ENCODE measurements at regions not wholly inside any gene's neighbourhood (a gene's known extent, or its start where the extent isn't known, plus 50 kb on each side); places are given as distances from the start of the nearest gene placed in this dataset.
"Not testable (repeated sequence)": the region's sequence is repeated elsewhere in the genome, so short reads cannot be mapped to it uniquely, and the experiment has no call there.

- ATAC-seq (no peak), DNase-seq (ENCODE audit: low spot score) (no peak)
- no peak overlapping the region for H3K27ac Mint-ChIP-seq
- H3K27me3 Mint-ChIP-seq (ENCODE audit: low read depth), result peaks cover 19% of the 10 kb centered on the region
- TF ChIP-seq ZSCAN18 (CRISPR knock-in tag; IDR thresholded peaks at IDR 0.05) (no peak), AR (CRISPR knock-in tag; IDR thresholded peaks at IDR 0.05) (no peak), ZNF263 (CRISPR knock-in tag; IDR thresholded peaks at IDR 0.05; ENCODE audit: low read depth) (no peak), ATF3 (CRISPR knock-in tag; conservative IDR thresholded peaks at IDR 0.05) (no peak), SMAD4 (CRISPR knock-in tag; IDR thresholded peaks at IDR 0.05) (no peak), TP53 (CRISPR knock-in tag; IDR thresholded peaks at IDR 0.05) (no peak), ZNF281 (CRISPR knock-in tag; IDR thresholded peaks at IDR 0.05) (no peak), ELF4 (CRISPR knock-in tag; IDR thresholded peaks at IDR 0.05; ENCODE audit: low read depth) (no peak), GTF2I (CRISPR knock-in tag; conservative IDR thresholded peaks at IDR 0.05) (no peak), ZNF423 (CRISPR knock-in tag; IDR thresholded peaks at IDR 0.05) (no peak), IRF2 (CRISPR knock-in tag; IDR thresholded peaks at IDR 0.05; ENCODE audit: borderline replicate concordance, low read depth) (no peak), RELA (CRISPR knock-in tag; IDR thresholded peaks at IDR 0.05; ENCODE audit: borderline replicate concordance) (no peak), FOXP1 (CRISPR knock-in tag; IDR thresholded peaks at IDR 0.05; ENCODE audit: borderline replicate concordance) (no peak), CBFB (CRISPR knock-in tag; IDR thresholded peaks at IDR 0.05; ENCODE audit: low read depth) (no peak)
- TF ChIP-seq, protein P1, sequence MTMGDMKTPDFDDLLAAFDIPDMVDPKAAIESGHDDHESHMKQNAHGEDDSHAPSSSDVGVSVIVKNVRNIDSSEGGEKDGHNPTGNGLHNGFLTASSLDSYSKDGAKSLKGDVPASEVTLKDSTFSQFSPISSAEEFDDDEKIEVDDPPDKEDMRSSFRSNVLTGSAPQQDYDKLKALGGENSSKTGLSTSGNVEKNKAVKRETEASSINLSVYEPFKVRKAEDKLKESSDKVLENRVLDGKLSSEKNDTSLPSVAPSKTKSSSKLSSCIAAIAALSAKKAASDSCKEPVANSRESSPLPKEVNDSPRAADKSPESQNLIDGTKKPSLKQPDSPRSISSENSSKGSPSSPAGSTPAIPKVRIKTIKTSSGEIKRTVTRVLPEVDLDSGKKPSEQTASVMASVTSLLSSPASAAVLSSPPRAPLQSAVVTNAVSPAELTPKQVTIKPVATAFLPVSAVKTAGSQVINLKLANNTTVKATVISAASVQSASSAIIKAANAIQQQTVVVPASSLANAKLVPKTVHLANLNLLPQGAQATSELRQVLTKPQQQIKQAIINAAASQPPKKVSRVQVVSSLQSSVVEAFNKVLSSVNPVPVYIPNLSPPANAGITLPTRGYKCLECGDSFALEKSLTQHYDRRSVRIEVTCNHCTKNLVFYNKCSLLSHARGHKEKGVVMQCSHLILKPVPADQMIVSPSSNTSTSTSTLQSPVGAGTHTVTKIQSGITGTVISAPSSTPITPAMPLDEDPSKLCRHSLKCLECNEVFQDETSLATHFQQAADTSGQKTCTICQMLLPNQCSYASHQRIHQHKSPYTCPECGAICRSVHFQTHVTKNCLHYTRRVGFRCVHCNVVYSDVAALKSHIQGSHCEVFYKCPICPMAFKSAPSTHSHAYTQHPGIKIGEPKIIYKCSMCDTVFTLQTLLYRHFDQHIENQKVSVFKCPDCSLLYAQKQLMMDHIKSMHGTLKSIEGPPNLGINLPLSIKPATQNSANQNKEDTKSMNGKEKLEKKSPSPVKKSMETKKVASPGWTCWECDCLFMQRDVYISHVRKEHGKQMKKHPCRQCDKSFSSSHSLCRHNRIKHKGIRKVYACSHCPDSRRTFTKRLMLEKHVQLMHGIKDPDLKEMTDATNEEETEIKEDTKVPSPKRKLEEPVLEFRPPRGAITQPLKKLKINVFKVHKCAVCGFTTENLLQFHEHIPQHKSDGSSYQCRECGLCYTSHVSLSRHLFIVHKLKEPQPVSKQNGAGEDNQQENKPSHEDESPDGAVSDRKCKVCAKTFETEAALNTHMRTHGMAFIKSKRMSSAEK (CRISPR knock-in tag; IDR thresholded peaks at IDR 0.05; ENCODE audit: borderline replicate concordance), result no peak
- TF ChIP-seq, protein P2, sequence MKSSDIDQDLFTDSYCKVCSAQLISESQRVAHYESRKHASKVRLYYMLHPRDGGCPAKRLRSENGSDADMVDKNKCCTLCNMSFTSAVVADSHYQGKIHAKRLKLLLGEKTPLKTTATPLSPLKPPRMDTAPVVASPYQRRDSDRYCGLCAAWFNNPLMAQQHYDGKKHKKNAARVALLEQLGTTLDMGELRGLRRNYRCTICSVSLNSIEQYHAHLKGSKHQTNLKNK (CRISPR knock-in tag; IDR thresholded peaks at IDR 0.05), result no peak
- TF ChIP-seq, protein P3, sequence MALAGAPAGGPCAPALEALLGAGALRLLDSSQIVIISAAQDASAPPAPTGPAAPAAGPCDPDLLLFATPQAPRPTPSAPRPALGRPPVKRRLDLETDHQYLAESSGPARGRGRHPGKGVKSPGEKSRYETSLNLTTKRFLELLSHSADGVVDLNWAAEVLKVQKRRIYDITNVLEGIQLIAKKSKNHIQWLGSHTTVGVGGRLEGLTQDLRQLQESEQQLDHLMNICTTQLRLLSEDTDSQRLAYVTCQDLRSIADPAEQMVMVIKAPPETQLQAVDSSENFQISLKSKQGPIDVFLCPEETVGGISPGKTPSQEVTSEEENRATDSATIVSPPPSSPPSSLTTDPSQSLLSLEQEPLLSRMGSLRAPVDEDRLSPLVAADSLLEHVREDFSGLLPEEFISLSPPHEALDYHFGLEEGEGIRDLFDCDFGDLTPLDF (CRISPR knock-in tag; IDR thresholded peaks at IDR 0.05), result no peak
- TF ChIP-seq, protein P4, sequence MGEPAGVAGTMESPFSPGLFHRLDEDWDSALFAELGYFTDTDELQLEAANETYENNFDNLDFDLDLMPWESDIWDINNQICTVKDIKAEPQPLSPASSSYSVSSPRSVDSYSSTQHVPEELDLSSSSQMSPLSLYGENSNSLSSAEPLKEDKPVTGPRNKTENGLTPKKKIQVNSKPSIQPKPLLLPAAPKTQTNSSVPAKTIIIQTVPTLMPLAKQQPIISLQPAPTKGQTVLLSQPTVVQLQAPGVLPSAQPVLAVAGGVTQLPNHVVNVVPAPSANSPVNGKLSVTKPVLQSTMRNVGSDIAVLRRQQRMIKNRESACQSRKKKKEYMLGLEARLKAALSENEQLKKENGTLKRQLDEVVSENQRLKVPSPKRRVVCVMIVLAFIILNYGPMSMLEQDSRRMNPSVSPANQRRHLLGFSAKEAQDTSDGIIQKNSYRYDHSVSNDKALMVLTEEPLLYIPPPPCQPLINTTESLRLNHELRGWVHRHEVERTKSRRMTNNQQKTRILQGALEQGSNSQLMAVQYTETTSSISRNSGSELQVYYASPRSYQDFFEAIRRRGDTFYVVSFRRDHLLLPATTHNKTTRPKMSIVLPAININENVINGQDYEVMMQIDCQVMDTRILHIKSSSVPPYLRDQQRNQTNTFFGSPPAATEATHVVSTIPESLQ (CRISPR knock-in tag; IDR thresholded peaks at IDR 0.05), result no peak
- H3K36me3 Mint-ChIP-seq, result no peaks in the 10 kb centered on the region
- no peak overlapping the region for H3K4me3 Mint-ChIP-seq
- ChIA-PET CTCF (no interaction called here), POLR2A (no interaction called here)
- H3K9me3 Mint-ChIP-seq, result 0 out of 2 replicates have a peak, but pooled peaks cover 4% of the 10 kb centered on the region
- peaks cover 5% of the 10 kb centered on the region; the same call in 1 of the 2 replicates for H3K4me1 Mint-ChIP-seq
Observed at GRCh38 chr20:22522701-22523100, 61.7 kb downstream of the FOXA2 start.

GRCh38 chr20:22521940-22522339 lies 62.4 kb downstream of the FOXA2 start:
- POLR2A ChIA-PET; ATAC-seq; H3K27ac Mint-ChIP-seq; H3K36me3 Mint-ChIP-seq; H3K9me3 Mint-ChIP-seq; DNase-seq (ENCODE audit: low spot score); H3K4me3 Mint-ChIP-seq; H3K4me1 Mint-ChIP-seq: not testable (repeated sequence)
- CTCF ChIA-PET, result interaction anchor here (0.7 kb wide), 1 partner anchor 522 kb away, joined by 4 read pairs; no protein-coding TSS in a partner anchor
- peaks cover 19% of the 10 kb centered on the region for H3K27me3 Mint-ChIP-seq (ENCODE audit: low read depth)
